ENCODE measurements at regions not wholly inside any gene's neighbourhood (a gene's known extent, or its start where the extent isn't known, plus 50 kb on each side); places are given as distances from the start of the nearest gene placed in this dataset.

DNA sequence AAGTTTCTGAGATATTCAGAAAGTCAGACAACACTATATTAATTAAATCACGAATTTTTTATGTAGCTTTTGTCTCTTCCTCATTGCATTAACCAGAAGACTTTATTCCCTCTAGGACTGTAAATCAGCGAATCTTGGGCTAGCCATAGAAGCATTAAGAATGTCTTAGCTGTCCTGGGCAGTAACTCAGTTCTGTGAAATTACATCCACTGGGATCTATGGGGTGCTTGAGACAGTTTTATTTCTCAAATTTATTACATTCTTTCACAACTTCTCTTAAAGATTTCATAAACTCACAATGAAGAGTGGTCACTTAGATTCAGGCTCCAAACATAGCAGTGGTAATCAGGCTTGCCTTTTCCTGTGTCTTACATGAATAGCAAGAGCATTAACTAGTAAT, 1153.4 kb downstream of the CDH8 start:
- intact Hi-C loops (cut with micrococcal nuclease): no loop called here
- Mint-ChIP-seq H3K9me3 (ENCODE audit: unreplicated experiment) (peaks cover 6% of the 10 kb centered on the region), H3K27me3 (ENCODE audit: insufficient read depth, unreplicated experiment) (no peaks in the 10 kb centered on the region), H3K36me3 (ENCODE audit: insufficient read depth, unreplicated experiment) (no peaks in the 10 kb centered on the region), H3K27ac (ENCODE audit: low read depth, unreplicated experiment) (no peak overlapping the region), H3K4me1 (ENCODE audit: insufficient read depth, unreplicated experiment) (no peaks in the 10 kb centered on the region), H3K4me3 (ENCODE audit: unreplicated experiment) (no peak overlapping the region)
- TF ChIP-seq, protein P1, sequence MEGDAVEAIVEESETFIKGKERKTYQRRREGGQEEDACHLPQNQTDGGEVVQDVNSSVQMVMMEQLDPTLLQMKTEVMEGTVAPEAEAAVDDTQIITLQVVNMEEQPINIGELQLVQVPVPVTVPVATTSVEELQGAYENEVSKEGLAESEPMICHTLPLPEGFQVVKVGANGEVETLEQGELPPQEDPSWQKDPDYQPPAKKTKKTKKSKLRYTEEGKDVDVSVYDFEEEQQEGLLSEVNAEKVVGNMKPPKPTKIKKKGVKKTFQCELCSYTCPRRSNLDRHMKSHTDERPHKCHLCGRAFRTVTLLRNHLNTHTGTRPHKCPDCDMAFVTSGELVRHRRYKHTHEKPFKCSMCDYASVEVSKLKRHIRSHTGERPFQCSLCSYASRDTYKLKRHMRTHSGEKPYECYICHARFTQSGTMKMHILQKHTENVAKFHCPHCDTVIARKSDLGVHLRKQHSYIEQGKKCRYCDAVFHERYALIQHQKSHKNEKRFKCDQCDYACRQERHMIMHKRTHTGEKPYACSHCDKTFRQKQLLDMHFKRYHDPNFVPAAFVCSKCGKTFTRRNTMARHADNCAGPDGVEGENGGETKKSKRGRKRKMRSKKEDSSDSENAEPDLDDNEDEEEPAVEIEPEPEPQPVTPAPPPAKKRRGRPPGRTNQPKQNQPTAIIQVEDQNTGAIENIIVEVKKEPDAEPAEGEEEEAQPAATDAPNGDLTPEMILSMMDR (IDR thresholded peaks at IDR 0.05; ENCODE audit: unreplicated experiment): no peak
- CTCF ChIA-PET: interaction anchor here (0.9 kb wide), 1 partner anchor 48 kb away, joined by 3 read pairs; no protein-coding TSS in a partner anchor
- POLR2A ChIA-PET: no interaction called here
- no peak for DNase-seq (ENCODE audit: unreplicated experiment)
- BruUV-seq (replicated peaks): no TSS peak

DNA sequence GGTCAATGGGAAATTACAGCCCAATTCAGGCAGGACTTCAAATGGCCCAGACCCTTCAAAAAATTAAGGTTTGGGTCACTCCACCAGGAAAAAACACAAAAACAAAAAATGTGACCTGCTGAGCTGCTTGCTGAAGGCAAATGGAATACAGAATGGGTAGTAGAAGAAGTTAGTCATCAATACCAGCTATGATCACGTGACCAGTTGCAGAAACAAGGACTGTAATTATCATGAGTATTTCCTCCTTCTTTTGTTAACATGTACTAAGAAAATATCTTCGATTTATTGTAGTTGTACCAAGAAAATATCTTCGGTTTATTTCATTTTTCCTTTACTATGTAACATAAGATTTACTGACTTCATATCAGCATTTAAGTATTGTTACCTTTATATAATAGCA, 1183.6 kb downstream of the CDH8 start:
- Mint-ChIP-seq H3K27ac (ENCODE audit: low read depth, unreplicated experiment) (no peak overlapping the region), H3K36me3 (ENCODE audit: insufficient read depth, unreplicated experiment) (no peaks in the 10 kb centered on the region), H3K4me3 (ENCODE audit: unreplicated experiment) (no peak overlapping the region), H3K9me3 (ENCODE audit: unreplicated experiment) (no peaks in the 10 kb centered on the region), H3K4me1 (ENCODE audit: insufficient read depth, unreplicated experiment) (peaks cover 6% of the 10 kb centered on the region), H3K27me3 (ENCODE audit: insufficient read depth, unreplicated experiment) (no peaks in the 10 kb centered on the region)
- BruUV-seq (replicated peaks): no TSS peak
- TF ChIP-seq, protein P1 (IDR thresholded peaks at IDR 0.05; ENCODE audit: unreplicated experiment): no peak
- CTCF ChIA-PET: no interaction called here
- POLR2A ChIA-PET: no interaction called here
- intact Hi-C loops (cut with micrococcal nuclease): no loop called here
- DNase-seq (ENCODE audit: unreplicated experiment): no peak

- BruUV-seq (replicated peaks): no TSS peak
- TF ChIP-seq, protein P1 (IDR thresholded peaks at IDR 0.05; ENCODE audit: unreplicated experiment): no peak
- H3K4me1 Mint-ChIP-seq (ENCODE audit: insufficient read depth, unreplicated experiment): no peaks in the 10 kb centered on the region
- H3K36me3 Mint-ChIP-seq (ENCODE audit: insufficient read depth, unreplicated experiment): no peaks in the 10 kb centered on the region
- no peak overlapping the region for H3K4me3 Mint-ChIP-seq (ENCODE audit: unreplicated experiment)
- intact Hi-C loops (cut with micrococcal nuclease): no loop called here
- H3K27ac Mint-ChIP-seq (ENCODE audit: low read depth, unreplicated experiment): no peak overlapping the region
- no peaks in the 10 kb centered on the region for H3K27me3 Mint-ChIP-seq (ENCODE audit: insufficient read depth, unreplicated experiment)
- no peak for DNase-seq (ENCODE audit: unreplicated experiment)
- no peaks in the 10 kb centered on the region for H3K9me3 Mint-ChIP-seq (ENCODE audit: unreplicated experiment)
- ChIA-PET CTCF (interaction anchor here (0.8 kb wide), 1 partner anchor 12 kb away, joined by 3 read pairs; no protein-coding TSS in a partner anchor), POLR2A (no interaction called here)
Measured at GRCh38 chr16:60821661-60822060, 1214.6 kb downstream of the CDH8 start.

DNA sequence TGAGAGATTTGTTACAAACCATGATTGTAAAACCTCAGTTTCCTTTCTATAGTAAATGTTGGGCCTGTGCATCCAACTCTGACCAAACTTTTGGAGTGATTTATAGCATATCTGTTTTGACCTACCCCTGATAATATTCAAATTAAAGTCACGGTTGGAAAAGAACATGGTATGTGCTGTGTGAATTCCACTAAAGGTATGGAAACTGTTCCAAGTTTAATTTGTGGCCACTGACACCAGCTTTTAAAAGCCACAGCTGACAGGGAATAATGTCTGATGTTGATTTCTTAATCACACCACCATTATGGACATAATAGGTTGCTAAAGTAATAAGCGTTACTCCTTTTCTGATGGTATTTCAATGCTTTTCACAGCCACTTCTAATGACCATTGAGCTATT, 1215.9 kb downstream of the CDH8 start:
- POLR2A ChIA-PET: no interaction called here
- no TSS peak for BruUV-seq (replicated peaks)
- Mint-ChIP-seq H3K4me1 (ENCODE audit: insufficient read depth, unreplicated experiment) (no peaks in the 10 kb centered on the region), H3K4me3 (ENCODE audit: unreplicated experiment) (no peak overlapping the region), H3K27ac (ENCODE audit: low read depth, unreplicated experiment) (no peak overlapping the region), H3K27me3 (ENCODE audit: insufficient read depth, unreplicated experiment) (no peaks in the 10 kb centered on the region), H3K9me3 (ENCODE audit: unreplicated experiment) (no peaks in the 10 kb centered on the region), H3K36me3 (ENCODE audit: insufficient read depth, unreplicated experiment) (no peaks in the 10 kb centered on the region)
- CTCF ChIA-PET: no interaction called here
- no peak for DNase-seq (ENCODE audit: unreplicated experiment)
- TF ChIP-seq, protein P1 (IDR thresholded peaks at IDR 0.05; ENCODE audit: unreplicated experiment): no peak
- intact Hi-C loops (cut with micrococcal nuclease): no loop called here
